C4-2B (cell line): ENCODE measurements at regions not wholly inside any gene's neighbourhood (a gene's known extent, or its start where the extent isn't known, plus 50 kb on each side); places are given as distances from the start of the nearest gene placed in this dataset.

ENCODE experiments used
- H3K27ac ChIP-seq: fragments of 450-650 bp; 2 replicates; pipeline ENCODE4 v1.5.1; 2017
- ZFX ChIP-seq: fragments of 450-650 bp; IDR thresholded peaks from 2 replicates; pipeline ENCODE4 v1.6.1; 2017
- TF ChIP-seq, protein P1 (sequence below): fragments of 450-650 bp; conservative IDR thresholded peaks from 2 replicates; pipeline ENCODE4 v1.5.1; 2017; ENCODE audit warnings: mild to moderate bottlenecking

DNA sequence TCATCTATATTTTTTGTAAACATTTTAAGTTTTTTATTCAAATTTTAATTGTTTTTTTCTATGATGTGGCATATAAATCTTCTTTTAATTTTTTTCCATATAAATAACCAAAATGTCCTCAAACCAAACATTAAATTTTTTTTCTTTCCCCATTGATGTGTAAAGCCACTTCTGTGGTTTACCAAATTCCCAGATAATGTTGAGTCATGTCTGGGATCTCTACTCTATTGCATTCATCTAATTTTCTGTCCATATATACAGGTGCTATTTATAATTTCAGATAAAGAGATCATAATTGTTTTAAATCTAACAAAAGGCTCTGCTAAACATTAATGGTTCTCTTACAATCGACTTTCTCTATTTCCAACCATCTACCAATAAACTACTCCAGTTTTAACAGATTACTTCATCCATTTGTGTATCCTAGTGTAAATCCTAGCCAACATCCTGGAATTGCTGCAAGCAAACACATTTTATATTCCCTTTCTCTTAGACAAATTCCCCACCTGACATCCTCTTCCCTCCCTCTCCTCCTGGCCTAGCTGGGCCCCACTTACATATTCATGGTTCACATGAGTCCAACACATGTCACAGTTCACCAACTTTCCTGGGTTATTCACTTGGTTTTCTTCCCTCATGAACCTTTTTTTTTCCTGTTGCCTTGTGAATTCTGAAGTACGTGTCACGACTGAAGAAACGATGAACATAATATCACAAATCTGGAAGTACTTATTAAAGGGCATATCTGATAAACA lies 368.0 kb upstream of the AGTR1 start:
- H3K27ac ChIP-seq: no peak overlapping the region
- TF ChIP-seq, protein P1, sequence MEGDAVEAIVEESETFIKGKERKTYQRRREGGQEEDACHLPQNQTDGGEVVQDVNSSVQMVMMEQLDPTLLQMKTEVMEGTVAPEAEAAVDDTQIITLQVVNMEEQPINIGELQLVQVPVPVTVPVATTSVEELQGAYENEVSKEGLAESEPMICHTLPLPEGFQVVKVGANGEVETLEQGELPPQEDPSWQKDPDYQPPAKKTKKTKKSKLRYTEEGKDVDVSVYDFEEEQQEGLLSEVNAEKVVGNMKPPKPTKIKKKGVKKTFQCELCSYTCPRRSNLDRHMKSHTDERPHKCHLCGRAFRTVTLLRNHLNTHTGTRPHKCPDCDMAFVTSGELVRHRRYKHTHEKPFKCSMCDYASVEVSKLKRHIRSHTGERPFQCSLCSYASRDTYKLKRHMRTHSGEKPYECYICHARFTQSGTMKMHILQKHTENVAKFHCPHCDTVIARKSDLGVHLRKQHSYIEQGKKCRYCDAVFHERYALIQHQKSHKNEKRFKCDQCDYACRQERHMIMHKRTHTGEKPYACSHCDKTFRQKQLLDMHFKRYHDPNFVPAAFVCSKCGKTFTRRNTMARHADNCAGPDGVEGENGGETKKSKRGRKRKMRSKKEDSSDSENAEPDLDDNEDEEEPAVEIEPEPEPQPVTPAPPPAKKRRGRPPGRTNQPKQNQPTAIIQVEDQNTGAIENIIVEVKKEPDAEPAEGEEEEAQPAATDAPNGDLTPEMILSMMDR: no peak
- no peak for TF ChIP-seq ZFX

- no peak for TF ChIP-seq ZFX
- TF ChIP-seq, protein P1: no peak
Observed at GRCh38 chr3:148330542-148330941, 367.2 kb upstream of the AGTR1 start.

DNA sequence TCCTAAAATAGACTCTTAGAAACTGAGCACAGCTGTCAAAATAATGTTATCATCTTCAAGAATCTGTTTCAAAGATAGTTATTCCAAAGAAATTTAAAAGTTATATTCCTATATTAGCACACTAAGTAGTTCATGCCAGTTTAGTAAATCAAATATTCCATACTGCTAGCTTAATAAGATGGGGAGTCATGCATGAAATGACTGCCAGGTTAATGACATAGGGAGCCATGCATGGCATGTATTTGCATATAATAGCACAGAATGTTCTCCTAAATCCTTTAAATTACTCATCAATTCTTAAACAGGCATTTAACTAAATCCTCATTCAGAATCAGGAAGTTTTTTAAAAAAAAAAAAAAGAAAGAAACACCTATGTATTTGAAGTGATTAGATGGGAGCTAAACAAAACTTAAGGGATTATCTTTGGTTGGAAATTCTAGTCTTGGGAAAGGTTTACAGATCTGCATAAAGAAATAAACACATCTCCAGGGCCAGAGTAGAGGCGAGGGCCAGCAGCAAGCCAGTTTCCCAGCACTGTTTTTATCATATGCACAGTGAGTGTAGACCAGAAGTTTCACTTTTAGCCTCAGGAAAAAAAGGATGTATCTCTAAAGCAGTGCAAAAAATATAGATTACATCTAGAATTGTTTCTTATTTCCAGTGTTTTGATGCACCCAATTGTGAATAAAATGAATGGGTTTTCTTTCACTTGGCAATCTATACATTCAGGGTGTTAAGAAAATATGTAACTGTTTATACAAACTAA lies 366.4 kb upstream of the AGTR1 start:
- TF ChIP-seq, protein P1: no peak
- no peak for TF ChIP-seq ZFX
- no peak overlapping the region for H3K27ac ChIP-seq

More at GRCh38 chr3:148330542-148330941, 367.2 kb upstream of the AGTR1 start:
- no peak overlapping the region for H3K27ac ChIP-seq

DNA sequence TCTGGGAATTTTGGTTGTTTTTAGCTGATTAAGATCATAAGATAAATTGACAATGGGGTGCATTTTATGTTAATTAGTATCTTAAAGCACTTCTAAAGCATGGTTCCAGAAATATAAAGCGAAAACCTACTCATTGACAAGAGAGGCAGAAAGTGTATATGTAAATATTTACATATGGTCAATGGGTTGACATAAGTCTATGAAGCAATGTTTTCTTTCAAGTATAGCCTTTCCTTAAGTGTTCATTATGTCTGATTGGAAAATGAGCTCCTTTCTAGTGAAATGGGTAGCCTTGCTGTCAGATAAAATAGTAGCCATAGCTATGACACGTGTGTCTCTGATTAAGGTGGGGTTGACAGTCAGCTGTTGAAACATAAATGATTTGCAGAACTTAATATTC lies 365.2 kb upstream of the AGTR1 start:
- H3K27ac ChIP-seq: no peak overlapping the region
- TF ChIP-seq, protein P1: no peak
- TF ChIP-seq ZFX: no peak

DNA sequence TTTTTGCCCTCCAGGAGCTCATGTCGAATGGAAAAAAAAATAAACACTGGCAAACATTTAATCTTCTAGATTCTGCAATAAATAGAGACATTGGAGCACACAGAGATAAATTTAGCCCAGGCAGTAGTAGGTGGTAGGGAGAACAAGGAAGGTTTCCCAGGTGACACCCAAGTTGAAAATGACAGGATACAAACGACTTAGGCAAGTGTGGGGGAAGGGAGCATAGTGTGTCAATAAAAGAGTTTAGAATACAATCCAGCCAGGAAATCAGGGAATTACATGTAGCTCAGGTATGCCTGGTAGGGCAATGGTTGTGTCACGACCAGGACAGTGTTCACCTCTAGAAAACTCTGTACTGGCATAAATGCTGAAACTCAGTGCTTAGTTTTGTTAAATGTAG lies 364.6 kb upstream of the AGTR1 start:
- TF ChIP-seq ZFX: no peak
- TF ChIP-seq, protein P1: no peak
- no peak overlapping the region for H3K27ac ChIP-seq

- TF ChIP-seq ZFX: no peak
- TF ChIP-seq, protein P1: no peak
- H3K27ac ChIP-seq: no peak overlapping the region
Observed at GRCh38 chr3:148335612-148336011, 362.1 kb upstream of the AGTR1 start.

GRCh38 chr3:148343416-148343815 lies 354.3 kb upstream of the AGTR1 start:
- H3K27ac ChIP-seq: no peak overlapping the region
- no peak for TF ChIP-seq ZFX
- TF ChIP-seq, protein P1: no peak
